HG03442 (cell line): ENCODE measurements at regions not wholly inside any gene's neighbourhood (a gene's known extent, or its start where the extent isn't known, plus 50 kb on each side); places are given as distances from the start of the nearest gene placed in this dataset.

ENCODE experiments used
- ATAC-seq: cut with Tn5 transposase; IDR thresholded peaks from one replicate; pipeline ENCODE4 v1.9.1; 2021; ENCODE audit warnings: mild to moderate bottlenecking, moderate library complexity; ENCODE audit not compliant: unreplicated experiment

DNA sequence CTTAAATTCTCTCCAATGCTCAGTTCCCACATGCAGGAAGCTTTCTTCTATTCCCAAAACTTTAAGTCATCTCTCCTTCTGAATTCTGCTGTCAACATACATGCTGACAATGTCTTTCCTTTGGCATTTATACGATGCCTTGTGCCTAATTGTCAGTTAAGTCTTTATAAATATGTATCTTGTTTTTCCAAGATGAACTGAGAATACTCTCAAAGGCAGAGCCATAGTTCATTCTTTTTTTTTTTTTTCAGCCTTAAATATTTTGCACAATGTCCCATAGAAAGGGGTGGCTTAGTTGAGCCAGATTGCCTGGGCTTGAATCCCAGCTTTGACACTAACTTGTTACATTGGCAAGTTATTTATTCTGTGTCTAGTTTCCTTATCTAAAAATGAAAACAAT, 210.6 kb downstream of the QDPR start:
- ATAC-seq = no peak

GRCh38 chr4:17296921-17297890, 214.7 kb downstream of the QDPR start:
- ATAC-seq = no peak

GRCh38 chr4:17293901-17294300, 218.0 kb downstream of the QDPR start:
- ATAC-seq = no peak

GRCh38 chr4:17288151-17288550, 223.7 kb downstream of the QDPR start:
- no peak for ATAC-seq

GRCh38 chr4:17286752-17287460, 225.0 kb downstream of the QDPR start:
- ATAC-seq = no peak

- no peak for ATAC-seq
Observed at GRCh38 chr4:17285747-17286146, 226.1 kb downstream of the QDPR start.

GRCh38 chr4:17284323-17285175, 227.3 kb downstream of the QDPR start:
- no peak for ATAC-seq

DNA sequence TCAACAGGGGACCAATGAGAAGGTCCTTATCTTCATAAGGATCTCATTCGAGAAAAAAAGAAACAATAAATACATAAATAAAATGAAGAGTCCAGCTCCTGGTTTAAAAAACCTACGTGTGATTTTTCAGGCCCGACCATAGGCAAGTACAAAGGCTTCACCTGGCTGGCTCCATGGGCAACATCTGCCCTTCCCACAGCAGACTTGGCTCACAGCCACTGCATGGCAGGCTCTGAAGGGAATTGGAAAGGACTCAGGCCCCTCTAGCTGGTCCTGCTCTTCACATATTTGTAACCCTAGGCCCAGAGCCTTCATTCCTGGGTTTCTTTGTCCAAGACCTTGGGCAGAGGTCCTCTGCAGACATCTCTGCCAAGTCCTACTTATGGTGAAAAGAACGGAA, 228.1 kb downstream of the QDPR start:
- ATAC-seq = no peak

DNA sequence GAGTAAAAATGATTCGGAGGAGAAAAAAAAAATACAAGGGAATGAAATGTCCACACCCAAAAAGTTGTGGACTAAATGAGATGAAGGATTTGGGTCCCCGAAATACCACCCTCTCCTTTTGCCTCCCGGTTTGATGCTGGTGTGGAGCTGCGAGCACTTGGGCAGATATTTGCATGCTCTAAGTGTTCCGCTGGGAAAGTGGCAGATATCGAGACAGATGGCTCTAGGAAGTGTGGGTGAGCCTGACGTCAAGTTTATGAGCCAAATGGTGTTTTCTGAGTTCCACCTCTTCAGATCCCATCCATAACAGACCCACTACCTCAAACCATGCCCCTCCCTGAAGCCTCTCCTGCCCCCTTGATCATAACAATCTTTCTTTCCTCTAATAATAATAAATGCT, 228.6 kb downstream of the QDPR start:
- ATAC-seq = no peak

DNA sequence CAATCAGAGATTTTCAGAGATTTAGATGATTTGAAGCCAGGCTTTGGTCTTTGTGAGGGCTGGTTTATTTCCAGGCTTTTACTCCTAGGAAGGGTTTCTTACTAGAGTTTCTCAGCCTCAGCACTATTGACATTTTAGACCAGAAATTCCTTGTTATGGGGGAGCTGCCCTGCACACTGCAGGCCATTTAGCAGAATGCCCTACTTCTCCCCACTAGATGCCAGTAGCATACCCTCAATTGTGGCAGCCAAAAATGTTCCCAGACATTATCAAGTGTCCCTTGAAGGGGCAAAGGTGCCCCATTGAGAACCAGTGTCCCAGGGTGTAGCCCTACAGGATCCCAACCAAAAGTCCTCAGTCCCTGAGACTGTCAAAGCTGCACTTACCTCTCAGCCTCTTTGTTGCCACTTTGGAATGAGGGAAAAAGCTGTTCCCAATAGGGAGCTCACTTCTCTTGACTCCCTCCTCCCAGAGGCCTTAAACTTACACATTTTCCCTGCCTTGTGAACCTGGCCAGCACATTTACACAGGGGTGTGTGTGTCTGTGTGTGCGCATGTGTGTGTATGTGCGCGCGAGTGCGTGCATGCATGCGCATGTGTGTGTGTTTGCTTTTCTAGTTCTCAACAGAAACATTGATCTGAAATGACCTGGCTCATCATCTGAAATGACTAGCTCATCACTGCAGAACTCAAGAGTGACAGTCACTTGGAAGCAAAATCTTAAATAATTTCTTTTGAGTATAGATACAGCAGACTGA, 231.4 kb downstream of the QDPR start:
- ATAC-seq = no peak

DNA sequence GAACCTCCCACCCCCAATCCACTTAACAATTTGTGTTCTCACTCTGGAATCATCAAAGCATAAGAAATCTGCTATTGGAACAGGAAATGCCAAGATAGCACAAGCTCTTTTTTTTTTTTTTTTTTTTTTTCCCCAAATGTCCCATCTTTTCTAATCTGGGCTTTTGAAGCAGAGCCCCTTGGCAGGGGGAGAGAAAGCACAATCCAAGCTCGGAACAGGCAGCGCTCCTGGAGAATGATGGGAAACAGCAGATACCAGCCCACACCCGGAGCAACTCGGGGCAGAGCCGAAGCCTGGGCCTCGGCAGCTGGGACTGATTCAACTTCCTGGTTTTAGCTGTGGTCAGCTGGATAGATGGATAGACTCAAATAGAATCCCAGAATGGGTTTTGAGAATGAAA, 235.1 kb downstream of the QDPR start:
- no peak for ATAC-seq

DNA sequence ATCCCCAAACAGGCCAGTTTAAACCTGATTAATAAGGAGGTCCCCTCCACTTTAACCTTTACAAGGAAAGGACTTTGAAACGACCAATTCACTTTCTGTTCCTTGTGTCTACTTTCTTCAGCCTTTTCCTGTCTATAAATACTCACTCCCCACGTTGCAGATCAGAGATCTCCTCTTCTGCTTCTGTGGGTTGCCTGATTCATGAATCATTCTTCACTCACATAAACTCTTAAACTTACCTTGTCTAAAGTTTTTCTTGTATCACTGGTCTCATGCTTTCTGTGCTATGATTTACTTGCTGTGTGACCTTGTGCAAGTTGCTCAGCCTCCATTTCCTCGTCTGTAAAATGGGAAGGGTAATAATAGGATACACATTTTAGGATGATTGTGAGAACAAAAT, 236.1 kb downstream of the QDPR start:
- ATAC-seq = no peak

DNA sequence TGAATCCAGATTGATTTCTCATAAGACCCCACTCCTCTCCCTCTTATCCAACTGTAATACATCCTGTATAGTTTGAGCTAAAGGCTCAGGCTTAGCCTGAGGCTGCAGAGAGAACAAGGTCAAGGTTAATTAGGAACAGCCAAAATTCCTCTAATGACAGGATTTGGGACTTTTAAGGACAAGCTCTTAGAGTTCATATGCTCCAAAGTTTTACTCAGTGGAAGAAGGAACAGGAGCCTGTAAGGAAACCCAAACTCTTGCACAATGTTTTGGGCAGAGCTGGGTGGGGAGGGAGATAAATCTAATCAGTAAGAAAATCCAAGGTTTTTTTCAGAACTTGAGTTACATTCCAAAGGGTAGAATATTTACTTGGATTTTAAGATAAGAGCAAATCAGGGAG, 238.8 kb downstream of the QDPR start:
- ATAC-seq = no peak

DNA sequence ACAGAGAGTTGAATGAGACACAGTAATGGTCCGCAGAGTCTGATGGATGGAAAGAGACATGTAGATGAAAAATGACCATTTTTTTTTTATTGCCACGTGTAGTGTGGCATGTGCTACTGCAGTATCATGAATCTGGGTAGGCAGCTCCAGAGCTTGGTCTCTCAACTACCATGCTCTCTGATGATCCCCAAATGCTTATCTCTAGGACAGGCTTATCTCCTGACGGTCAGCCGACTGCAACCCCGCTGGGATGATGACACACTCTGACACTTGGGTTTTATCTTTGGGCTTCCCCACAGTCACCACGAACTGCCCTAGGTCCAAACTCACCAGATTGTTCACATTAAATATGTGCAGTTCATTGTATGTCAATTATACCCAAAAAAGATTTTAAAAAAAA, 239.7 kb downstream of the QDPR start:
- ATAC-seq = no peak

DNA sequence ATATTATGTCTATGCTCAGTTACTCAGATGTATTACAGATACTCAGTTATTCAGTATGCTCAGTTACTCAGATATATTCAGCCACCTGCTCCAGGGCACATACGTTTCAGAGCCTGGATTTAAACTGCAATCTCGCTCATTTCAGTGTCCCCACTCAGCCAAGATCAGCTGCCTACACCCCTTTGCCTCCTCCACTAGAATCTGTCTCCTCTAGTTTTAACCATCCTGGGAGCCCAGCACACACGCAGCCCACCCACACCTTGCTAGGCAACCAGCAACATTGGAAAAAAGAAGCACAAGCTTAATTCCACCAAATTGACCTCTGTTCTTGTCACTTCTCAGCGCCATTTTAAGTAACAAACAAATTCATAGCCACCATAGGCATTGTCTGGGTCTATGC, 246.2 kb downstream of the QDPR start:
- no peak for ATAC-seq

DNA sequence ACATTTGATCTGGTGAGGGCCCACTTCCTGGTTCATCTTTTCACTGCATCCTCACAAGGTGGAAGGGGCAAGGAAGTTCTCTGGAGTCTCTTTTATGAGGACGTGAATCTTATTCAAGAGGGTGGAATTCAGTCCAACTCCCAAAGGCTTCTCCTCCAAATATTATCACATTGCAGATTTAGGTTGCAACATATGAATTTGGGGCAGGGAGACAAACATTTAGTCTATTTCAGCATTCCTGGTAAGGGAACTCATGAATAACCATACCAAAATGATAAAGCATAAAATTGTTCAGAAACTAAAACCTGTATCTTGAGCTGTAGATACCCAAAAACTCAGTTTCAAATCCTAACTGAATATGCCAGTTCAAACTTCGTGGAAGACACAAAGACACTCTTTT, 246.8 kb downstream of the QDPR start:
- ATAC-seq = no peak

DNA sequence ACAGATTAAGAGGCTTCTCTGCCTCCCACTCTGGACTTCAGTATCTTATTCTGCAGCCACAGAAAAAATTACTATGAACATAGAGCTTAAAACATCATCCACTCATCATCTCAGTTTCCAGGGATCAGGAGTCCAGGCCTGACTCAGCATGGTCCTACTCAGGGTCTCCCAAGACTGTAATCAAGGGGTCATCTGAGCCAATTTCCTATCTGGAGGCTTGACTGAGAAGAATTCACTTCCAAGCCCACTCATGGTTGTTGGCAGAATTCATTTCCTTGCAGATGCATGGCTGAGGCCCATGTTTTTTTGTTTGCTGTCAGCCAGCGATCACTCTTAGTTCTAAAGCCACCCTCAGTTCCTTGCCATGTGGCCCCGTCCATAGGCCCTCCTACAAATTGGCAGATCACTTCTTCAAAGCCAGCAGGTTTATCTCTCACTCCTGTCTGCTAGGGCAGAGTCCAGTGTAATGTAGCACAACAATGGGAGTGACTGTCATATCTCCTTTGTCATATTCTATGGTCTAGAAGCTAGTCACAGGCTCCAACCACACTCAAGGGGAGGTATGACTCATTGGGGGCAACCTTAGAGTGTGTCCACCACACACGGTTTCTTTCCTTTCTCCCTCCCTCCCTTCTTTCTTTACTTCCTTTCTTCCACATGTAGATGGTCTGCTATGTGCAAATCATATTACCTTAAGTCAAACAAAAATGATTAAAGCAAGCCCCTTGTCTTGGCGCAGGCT, 251.6 kb downstream of the QDPR start:
- no peak for ATAC-seq

GRCh38 chr4:17258106-17258505, 253.8 kb downstream of the QDPR start:
- ATAC-seq = no peak

GRCh38 chr4:17252131-17252530, 259.8 kb downstream of the QDPR start:
- no peak for ATAC-seq

GRCh38 chr4:17251101-17251500, 260.8 kb downstream of the QDPR start:
- no peak for ATAC-seq
